AG04450 (cell line): ENCODE measurements at regions not wholly inside any gene's neighbourhood (a gene's known extent, or its start where the extent isn't known, plus 50 kb on each side); places are given as distances from the start of the nearest gene placed in this dataset.

Experiments used
- CTCF ChIA-PET: fragments of 300-600, 350-600 bp; formaldehyde crosslinking; extraction: SDS; loops from one replicate; lab custom pipeline; 2022; ENCODE audit warnings: antibody characterized with exemption, inconsistent platforms; lab: Charles Lee
- POLR2A ChIA-PET: fragments of 350-600 bp; formaldehyde crosslinking; extraction: SDS; loops from one replicate; lab custom pipeline; 2021; ENCODE audit warnings: antibody characterized with exemption, inconsistent platforms; lab: Yijun Ruan, JAX
- DNase-seq: peaks from one replicate; pipeline ENCODE4 v3.0.0-alpha.2; 2011; ENCODE audit warnings: low read depth, low spot score
- H3K27ac ChIP-seq: one replicate; pipeline ENCODE4 v1.5.1; 2012; ENCODE audit warnings: low read depth, low read length, control low read depth
- H3K27me3 ChIP-seq: one replicate; pipeline ENCODE4 v1.6.0; 2012; ENCODE audit warnings: low read length; ENCODE audit not compliant: control insufficient read depth, insufficient read depth
- H3K4me3 ChIP-seq: 2 replicates; pipeline ENCODE4 v1.5.1; 2011; ENCODE audit warnings: mild to moderate bottlenecking, low read depth, low read length, control low read depth
- H3K9me3 ChIP-seq: 2 replicates; pipeline ENCODE4 v1.5.1; 2012; ENCODE audit warnings: low read length; ENCODE audit not compliant: control insufficient read depth, insufficient read depth
- TF ChIP-seq, protein P1 (sequence below): IDR thresholded peaks from 2 replicates; pipeline ENCODE4 v1.5.1; 2011; ENCODE audit warnings: low read depth, low read length, control low read depth, inconsistent platforms

DNA sequence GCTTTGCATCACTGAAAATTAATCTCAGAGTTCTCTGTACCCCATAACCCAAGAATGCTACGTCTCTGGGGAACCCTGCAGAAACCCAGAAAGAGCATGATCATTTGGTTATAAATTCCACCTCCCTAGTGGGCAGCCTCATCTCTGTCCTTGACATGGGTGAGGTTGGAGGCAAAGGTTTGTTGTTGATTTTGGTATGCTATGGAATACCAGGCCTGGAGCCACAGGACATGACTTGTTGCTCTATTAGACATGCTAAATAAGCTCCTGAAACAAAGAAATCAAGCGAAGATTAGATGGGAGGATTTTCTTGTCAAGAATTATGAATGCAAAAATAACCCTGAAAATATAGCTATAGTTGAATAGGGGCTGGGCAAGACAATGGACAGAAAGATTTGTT is 197.4 kb upstream of the CAMK1G start:
- ChIA-PET POLR2A (no interaction called here), CTCF (interaction anchor here (2.8 to 3.2 kb wide), 2 partner anchors 10 to 32 kb away, joined by 10 to 15 read pairs; no protein-coding TSS in a partner anchor)
- H3K27me3 ChIP-seq, result no peaks in the 10 kb centered on the region
- no peak overlapping the region for H3K27ac ChIP-seq
- H3K4me3 ChIP-seq, result no peak overlapping the region
- TF ChIP-seq, protein P1, sequence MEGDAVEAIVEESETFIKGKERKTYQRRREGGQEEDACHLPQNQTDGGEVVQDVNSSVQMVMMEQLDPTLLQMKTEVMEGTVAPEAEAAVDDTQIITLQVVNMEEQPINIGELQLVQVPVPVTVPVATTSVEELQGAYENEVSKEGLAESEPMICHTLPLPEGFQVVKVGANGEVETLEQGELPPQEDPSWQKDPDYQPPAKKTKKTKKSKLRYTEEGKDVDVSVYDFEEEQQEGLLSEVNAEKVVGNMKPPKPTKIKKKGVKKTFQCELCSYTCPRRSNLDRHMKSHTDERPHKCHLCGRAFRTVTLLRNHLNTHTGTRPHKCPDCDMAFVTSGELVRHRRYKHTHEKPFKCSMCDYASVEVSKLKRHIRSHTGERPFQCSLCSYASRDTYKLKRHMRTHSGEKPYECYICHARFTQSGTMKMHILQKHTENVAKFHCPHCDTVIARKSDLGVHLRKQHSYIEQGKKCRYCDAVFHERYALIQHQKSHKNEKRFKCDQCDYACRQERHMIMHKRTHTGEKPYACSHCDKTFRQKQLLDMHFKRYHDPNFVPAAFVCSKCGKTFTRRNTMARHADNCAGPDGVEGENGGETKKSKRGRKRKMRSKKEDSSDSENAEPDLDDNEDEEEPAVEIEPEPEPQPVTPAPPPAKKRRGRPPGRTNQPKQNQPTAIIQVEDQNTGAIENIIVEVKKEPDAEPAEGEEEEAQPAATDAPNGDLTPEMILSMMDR, result no peak
- no peak for DNase-seq
- H3K9me3 ChIP-seq, result no peaks in the 10 kb centered on the region

DNA sequence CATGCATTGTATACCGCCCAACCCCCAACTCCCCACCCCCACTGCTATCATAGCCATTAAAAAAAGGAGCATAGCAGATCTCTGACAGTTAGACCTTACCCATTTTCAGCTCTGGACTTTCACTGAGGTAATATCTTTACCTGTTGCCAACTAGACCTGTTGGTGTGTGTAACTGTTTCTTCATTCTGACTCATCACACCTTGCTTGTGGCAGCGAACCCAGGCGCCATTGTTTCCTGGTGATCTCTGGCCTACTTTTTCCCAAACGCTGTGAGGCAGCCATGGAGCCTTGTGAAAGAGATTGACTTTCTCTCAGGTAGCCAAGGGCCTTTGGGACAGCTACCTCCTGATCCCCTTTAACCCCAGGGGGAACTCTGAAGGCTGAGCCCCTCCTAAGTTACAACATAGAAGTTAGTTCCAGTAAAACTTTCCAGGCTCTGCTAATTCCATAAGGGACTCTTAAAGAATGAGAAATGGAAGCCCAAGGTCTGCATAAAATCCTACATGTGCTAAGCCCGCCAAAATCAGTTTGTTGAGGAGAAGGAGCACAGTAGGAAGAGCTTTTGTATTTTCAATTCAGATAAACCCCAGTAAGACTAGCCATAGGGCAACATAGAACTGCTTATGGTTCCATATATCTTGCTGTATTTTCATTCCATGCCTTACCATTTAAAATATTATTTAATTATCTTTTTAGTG is 196.1 kb upstream of the CAMK1G start:
- Histone ChIP-seq H3K9me3 (no peaks in the 10 kb centered on the region), H3K27me3 (no peaks in the 10 kb centered on the region), H3K4me3 (no peak overlapping the region), H3K27ac (no peak overlapping the region)
- TF ChIP-seq, protein P1, result no peak
- CTCF ChIA-PET, result interaction anchor here (1.2 to 2.5 kb wide), 3 partner anchors 11 to 102 kb away, joined by 3 to 11 read pairs (median 7); no protein-coding TSS in a partner anchor
- DNase-seq, result no peak
- POLR2A ChIA-PET, result interaction anchor here (1.2 kb wide), 1 partner anchor 11 kb away, joined by 4 read pairs; no protein-coding TSS in a partner anchor

DNA sequence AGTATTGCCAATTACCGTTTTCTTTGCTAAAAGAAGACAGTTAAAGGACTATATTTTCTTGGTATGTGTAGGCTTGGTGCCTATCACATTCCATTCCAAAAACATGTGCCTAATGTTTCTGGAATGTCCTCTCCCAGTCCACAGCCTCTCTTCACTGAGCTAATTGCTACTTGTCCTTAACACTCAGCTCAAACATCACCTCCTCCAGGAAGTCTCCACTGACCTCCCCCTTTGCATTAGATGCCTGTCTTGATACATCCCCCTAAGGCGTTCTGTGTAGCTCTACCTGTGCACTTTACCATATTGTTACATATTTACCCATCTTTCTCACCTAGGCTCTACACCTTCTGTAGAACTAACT is 195.6 kb upstream of the CAMK1G start:
- H3K27ac ChIP-seq, result no peak overlapping the region
- TF ChIP-seq, protein P1, result no peak
- DNase-seq, result no peak
- CTCF ChIA-PET, result interaction anchor here (1.2 to 2.5 kb wide), 3 partner anchors 10 to 102 kb away, joined by 3 to 11 read pairs (median 7); no protein-coding TSS in a partner anchor
- no peak overlapping the region for H3K4me3 ChIP-seq
- H3K27me3 ChIP-seq, result no peaks in the 10 kb centered on the region
- no peaks in the 10 kb centered on the region for H3K9me3 ChIP-seq
- POLR2A ChIA-PET, result interaction anchor here (0.7 to 1.2 kb wide), 2 partner anchors 11 to 17 kb away, joined by 3 to 4 read pairs; no protein-coding TSS in a partner anchor

DNA sequence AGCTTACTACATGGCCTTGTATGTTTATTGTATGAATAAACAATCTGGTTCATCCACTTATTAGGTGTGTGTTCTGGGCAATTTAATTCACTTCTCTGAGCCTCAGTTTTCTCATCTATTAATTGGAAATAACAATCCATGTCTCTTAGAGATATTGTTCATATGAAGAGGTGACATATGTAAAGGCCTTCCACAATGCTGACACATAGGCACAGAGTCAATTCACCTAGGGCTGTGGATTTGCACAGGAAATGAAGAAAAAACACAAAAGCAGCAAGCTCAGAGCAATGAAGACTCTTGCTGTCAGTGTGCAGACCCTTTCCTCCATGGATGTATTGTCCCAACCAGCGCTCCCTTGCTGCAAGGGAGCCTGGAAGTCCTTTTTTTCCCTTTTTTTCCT is 195.2 kb upstream of the CAMK1G start:
- ChIA-PET POLR2A (interaction anchor here (0.7 to 1.2 kb wide), 2 partner anchors 10 to 17 kb away, joined by 3 to 4 read pairs; no protein-coding TSS in a partner anchor), CTCF (interaction anchor here (2.0 to 2.5 kb wide), 2 partner anchors 10 to 34 kb away, joined by 7 to 11 read pairs; no protein-coding TSS in a partner anchor)
- H3K4me3 ChIP-seq, result no peak overlapping the region
- TF ChIP-seq, protein P1, result no peak
- no peaks in the 10 kb centered on the region for H3K9me3 ChIP-seq
- no peaks in the 10 kb centered on the region for H3K27me3 ChIP-seq
- DNase-seq, result no peak
- no peak overlapping the region for H3K27ac ChIP-seq

GRCh38 chr1:209389258-209389657 is 194.3 kb upstream of the CAMK1G start:
- Histone ChIP-seq H3K9me3 (no peaks in the 10 kb centered on the region), H3K27me3 (no peaks in the 10 kb centered on the region), H3K4me3 (no peak overlapping the region), H3K27ac (peak overlapping the region; percentile 69)
- peak; percentile 54 for DNase-seq
- CTCF ChIA-PET, result interaction anchor here (0.9 to 1.5 kb wide), 2 partner anchors 16 to 35 kb away, joined by 3 to 6 read pairs; no protein-coding TSS in a partner anchor
- TF ChIP-seq, protein P1, result no peak
- POLR2A ChIA-PET, result no interaction called here
